Middle frontal gyrus (tissue), 1 donor: ENCODE measurements at regions not wholly inside any gene's neighbourhood (a gene's known extent, or its start where the extent isn't known, plus 50 kb on each side); places are given as distances from the start of the nearest gene placed in this dataset.

Source experiments
- DNase-seq: peaks from one replicate; pipeline ENCODE4 v3.0.0-alpha.2; 2015; ENCODE audit warnings: low spot score; ENCODE audit errors: extremely low spot score

DNA sequence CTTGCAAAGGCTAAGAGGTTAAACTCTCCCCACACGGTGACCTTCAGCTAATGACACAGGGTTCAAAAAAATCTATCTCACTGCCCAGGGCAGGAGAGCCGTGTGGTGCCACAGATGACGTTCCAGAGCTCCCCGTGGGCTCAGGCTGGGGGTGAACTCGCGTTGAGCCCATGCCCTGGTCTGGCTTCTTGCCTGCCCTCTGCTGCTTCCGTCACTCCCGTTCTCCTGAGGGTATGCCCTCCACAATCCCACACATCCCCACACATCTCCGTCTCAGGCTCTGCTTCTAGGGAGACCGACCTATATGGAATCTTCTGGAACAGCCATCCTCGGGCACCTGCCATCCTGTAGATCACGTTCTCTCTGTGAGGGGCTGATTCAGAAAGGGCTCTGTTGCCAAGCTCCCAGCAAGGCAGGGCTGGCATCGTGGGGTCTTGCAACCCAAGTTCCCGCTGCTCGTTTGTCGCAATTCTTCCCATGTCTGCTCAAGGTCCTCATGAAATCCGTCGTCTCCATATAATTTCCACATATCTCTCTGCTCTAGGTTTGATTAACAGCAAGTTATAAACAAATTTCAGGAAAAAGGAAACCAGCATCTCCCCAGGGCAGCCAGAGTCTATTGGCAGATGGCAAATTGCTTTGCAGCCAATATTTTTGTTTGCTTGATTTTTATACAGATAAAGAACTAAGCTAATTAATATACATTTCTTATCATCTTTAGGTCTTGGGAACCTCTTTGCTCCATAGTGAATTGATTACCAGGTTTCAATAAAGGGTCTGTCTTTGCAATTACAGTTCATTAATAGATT lies 278.2 kb downstream of the PTPRU start:
- DNase-seq, result no peak

DNA sequence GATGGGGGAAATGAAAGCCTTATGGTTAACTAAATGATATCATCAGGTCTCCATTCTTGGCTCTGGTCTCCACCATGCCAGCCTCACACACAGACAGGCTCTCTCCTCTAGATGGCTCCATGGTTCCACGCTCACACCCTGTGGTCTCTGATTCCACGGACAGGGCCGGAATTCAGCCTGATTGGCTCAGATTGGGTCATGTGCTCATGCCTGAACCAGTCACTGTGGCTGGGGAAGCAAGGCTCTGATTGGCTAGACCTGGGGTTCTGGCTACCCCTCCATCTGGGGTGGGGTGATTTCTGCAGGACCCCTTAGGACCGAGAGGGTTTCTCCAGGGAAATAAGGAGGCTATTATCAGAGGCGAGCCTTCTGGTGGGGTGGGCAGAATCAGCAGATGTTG lies 277.0 kb downstream of the PTPRU start:
- DNase-seq, result no peak

DNA sequence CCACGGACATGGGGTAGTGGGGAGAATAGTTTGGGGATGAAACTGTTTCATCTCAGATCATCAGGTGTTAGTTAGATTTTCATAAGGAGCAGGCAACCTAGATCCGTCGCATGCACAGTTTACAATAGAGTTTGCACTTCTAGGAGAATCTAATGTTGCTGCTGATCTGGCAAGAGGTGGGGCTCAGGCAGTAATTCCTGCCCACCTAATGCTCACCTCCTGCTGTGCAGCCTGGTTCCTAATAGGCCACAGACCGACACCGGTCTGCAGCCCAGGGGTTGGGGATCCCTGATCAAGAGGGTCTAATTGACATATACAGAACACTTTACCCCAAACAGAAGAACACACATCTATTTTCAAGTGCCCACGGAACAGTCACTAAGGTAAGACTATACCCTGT lies 275.1 kb downstream of the PTPRU start:
- DNase-seq, result no peak

DNA sequence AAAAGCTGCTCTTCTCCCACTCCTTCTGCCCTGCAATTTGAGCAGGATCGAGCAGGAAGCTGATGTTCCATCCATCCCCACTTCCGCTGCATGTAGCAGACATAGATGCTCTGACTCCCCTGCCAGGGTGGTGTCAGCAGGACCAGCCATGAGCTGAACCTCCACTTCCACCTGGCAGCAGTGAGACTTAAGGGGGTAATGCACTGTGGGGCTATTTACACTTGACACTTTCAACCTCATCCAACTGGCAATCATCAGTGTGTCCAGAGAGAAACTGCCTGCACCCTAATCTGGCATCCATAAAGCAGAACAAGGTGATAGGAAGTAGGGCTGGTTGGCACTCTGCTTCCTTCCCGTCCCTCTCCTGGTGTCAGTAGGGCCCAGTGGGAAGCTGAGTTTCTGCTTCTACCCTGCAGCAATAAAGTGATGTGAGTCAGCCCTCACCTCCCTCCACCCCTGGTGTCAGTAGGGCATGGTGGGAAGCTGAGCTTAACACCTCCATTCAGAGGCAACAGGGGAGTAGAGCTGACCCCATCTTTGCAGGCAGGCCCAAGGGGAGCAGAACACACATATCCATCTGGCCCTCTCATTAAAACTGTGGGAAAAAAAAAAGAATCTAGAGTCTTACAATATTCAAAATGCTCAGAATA lies 272.3 kb downstream of the PTPRU start:
- no peak for DNase-seq

DNA sequence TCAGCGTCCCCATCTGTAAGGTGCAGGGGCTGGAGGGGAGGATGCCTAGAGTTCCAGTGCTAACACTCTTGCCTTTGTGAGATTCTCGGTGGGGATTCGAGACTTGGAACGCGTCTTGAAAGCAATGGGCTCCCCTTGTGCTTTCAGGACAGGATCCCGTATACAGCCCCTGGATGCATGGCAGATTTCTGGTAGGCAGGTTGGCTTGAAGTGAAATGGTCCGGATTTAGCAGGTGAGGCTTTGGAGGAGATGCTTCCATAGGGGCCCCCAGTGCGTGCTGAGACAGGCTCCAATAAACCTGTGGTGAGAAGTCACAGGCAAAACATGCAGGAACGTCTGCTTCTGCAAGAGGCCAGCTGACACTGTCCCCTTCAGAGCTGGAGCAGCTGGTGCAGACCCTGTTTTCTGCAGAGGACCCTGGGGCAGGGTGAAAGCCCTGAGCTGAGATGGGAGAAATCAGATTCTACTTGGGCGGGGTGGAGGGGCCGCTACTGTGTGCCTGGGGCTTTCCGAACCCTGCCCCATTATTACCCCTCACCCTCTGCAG lies 270.4 kb downstream of the PTPRU start:
- DNase-seq, result no peak

DNA sequence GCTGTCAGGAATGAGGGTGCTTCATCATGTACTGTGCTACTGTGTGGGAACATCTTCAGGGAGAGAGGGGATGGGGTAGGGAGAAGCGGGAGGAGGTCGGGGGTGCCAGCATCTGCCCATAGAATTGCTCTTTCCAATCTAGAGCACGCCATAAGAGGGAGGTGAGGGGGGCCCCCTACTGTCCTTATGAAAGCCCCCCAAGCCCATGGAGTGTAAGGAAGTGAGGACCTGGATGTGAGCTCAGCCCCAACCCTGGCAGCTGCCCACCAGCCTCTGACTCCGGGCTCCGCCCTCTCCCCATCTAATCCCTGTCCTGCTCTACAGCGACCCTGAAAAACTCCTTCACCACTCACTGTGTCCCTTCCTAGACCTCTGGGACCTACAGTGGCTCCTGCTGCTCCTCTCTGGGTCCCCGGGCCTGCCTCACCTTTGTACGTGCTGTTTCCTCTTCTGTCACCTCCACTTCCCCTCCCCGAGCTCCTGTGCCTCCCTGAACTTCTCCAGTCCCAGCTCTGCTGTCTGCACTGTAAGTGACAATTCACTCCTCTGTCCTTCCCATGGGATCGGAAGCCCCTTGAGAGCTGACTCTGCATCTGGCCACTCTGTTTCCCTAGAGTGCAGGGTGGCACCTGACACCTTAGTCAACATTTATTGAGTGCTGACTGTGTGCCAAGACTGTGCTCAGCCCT lies 269.4 kb downstream of the PTPRU start:
- DNase-seq, result no peak

DNA sequence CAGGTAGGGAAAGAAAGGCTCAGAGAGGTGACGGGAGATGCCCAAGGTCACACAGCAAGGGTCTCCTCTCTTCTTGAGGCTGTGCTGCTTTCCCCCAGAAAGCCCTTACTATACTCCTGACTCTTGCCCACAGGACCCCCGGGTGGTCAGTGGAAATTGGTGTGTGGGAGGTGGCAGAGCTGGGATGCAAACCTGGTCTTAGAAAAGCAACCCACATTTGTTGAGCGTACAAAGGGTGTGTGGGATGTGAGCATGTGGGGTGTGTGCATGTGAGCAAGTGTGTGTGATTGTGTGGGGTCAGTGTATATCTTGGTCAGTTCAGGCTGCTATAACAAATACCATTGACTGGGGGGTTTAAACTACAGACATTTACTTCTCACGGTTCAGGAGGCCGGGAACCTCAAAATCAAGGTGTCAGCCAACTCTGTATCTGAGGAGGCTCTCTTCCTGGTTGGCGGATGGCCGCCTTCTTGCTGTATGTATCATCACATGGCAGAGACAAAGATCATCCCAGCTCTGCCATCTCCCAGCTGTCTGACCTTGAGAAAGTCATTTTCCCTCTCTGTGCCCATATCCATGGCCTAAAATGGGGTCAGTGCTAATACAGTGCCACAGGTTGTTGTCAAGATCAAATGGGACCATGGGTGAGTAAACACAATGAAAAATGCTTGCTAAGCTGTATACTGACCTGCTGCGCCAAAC lies 268.5 kb downstream of the PTPRU start:
- no peak for DNase-seq

DNA sequence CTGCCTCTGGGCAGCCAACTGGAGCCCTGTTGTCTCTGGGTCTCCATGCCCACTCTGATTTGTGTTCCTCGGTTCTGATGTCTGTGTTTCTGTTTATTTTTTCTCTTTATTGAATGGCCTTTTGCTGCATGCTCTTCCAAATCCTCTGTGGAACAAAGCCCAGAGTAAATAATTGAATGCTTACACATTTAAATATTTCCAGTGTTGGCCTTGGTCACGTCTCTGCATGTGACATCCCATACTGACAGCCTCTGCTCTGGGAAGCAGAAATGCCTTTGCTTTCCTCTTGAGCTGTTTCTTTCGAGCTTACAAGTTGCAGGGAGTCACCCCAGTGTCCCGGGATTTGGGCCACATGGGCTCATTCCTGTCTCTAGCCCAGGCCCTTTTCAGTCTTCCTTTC lies 267.9 kb downstream of the PTPRU start:
- DNase-seq, result no peak

DNA sequence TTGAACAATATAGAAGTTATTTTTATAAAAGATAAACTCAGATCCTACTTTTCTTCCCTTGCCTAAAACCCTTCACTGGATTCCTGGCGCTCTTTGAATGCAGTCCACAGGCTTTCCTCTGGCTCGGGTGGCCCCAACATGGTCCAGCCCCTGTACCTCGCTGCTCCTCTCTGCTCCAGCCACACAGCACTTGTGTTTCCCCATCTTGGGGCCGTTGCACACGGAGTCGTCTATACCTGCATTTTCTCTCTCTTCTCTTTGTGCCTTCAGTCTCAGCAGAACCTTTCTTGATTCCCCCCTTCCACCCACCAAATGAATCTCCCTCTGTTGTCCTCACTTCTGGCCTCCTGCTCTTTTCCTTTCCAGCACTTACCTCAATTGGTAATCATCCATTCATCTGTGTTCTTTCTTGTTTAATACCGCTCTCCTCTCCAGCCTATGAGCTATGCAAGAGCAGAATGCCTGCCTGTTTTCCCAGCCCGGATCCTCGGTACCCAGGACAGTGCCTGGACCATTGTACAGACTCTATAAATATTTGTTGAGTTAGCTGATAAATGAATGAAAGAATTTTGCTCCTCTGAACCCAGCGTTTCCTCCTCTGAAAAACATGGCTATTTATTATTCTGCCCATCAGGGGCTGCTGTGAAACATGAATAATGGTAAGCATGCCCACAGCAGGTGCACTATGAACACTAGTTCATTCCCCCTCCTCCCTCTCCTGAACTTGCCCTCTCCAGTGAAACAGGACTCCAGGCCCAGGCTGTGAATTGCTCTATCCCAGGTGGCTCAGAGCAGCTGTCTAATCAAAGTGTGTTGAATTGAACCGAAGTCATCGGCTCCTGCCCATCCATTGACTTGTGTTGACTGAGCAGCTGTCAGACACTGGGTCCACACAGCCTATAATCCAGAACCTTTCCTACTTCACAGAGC lies 266.9 kb downstream of the PTPRU start:
- DNase-seq, result no peak

DNA sequence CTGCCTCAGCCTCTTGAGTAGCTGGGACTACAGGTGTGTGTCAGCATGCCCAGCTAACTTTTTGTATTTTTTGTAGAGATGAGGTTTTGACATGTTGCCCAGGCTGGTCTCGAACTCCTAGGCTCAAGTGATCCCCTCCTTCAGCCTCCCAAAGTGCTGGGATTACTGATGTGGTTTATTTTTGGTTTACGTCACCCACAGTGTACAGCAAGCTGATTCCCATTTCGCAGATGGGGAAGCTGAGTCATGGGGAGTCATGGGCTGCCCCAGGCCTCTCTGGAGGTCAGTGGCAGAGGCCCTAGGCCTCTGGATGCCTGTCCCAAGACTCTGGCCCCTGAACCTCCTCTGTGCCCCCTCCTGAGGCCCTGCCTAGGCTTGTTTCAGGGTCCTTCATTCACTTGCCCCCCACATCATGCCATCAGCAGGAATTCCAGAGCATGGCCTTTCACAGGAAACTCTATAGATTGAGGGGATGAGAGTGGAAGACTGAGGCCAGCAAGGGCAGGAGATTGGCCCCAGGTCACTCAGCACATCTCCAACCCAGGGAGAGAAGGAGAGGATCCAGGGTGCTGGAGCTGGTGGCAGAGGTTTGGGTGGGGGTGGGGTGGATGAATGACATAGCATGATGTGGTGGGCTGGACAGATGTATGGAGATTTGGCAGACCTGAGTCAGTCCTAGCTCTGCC lies 266.0 kb downstream of the PTPRU start:
- no peak for DNase-seq

DNA sequence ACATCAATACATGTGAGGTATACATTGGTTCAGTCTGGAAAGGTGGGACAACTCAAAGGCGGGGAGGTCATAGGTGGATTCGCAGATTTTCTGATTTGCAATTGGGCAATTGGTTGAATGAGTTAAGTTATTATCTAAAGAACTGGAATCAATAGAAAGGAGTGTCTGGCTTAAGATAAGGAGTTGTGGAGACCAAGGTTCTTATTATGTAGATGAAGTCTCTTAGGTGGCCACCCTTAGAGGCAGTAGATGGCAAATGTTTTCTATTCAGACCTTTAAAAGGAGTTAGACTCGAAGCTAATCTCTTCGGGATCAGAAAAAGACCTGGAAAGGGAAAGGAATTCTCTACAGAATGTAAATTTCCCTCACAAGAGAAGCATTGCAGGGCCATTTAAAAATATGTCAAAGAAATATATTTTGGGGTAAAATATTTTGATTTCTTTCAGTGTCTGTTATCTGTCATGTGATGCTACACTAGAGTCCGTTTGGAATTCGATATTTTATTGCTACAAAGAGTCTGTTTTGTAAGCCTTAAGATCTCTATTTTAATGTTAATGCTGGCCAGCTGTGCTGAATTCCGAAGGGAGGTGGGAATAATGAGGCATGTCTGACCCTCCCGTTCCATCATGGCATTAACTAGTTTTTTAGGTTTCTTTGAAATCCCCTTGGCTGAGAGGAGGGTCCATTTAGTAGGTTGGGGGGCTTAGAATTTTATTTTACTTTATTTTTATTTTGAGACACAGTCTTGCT lies 265.1 kb downstream of the PTPRU start:
- no peak for DNase-seq

DNA sequence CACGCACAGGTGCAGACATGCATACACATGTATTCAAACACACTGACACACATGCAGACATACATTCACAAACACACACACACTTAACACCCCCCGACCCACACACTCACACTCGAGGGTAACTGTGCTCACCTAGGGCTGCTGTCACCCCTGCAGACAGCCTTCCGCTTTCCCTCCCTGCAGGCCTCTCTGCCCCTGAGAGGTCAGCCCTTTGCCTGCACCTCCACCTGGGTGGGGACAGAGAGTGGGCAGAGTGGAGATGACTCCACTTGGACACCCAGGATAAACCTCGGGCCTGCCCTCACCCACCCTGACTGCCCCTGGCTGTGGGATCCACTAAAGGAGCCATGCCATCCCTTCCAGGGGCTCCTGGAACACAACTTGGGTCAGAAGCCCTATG lies 264.3 kb downstream of the PTPRU start:
- no peak for DNase-seq

DNA sequence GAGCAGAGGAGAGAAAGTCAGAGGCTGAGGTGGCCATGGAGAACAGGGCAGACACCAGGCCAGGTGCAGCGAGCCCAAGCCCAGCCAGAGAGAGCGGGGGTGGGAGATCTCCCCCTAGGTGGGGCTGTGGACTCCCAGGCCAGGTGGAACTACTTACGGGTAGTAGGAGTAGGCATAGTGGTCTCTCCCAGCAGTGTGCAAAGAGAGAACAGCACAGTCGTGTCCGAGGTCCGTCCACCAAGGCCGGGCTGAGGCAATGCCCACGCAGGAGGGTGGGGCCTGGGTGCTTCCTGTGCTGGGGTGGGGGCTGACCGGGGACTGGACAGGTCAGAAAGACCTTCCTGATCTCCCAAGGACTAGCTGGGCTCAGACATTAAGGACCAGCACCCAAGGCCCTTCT lies 263.7 kb downstream of the PTPRU start:
- DNase-seq, result no peak

DNA sequence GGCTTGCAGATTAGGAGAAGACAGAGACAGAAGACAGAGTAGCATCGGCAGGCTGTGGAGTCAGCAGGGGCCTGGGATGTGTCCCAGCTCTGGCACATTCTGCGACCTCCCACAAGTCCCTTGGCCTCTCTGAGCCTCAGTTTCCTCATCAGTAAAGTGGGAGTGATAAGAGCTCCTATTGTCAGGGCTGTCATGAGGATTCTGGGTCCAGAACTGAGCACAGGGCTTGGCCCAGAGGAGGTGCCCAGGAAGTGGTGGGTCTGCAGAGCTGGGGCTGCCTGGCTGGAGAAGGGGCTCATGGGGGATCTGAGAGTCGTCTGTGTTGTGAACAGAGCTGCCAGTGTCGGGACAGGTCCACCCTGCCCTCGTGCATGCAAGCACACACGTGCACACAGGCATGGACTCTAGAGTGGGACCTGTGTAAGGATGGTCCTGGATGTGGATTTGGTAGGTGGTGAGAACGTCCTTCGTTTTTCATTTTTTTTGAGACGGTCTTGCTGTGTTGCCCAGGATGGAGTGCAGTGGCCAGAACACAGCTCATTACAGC lies 262.9 kb downstream of the PTPRU start:
- DNase-seq, result no peak

DNA sequence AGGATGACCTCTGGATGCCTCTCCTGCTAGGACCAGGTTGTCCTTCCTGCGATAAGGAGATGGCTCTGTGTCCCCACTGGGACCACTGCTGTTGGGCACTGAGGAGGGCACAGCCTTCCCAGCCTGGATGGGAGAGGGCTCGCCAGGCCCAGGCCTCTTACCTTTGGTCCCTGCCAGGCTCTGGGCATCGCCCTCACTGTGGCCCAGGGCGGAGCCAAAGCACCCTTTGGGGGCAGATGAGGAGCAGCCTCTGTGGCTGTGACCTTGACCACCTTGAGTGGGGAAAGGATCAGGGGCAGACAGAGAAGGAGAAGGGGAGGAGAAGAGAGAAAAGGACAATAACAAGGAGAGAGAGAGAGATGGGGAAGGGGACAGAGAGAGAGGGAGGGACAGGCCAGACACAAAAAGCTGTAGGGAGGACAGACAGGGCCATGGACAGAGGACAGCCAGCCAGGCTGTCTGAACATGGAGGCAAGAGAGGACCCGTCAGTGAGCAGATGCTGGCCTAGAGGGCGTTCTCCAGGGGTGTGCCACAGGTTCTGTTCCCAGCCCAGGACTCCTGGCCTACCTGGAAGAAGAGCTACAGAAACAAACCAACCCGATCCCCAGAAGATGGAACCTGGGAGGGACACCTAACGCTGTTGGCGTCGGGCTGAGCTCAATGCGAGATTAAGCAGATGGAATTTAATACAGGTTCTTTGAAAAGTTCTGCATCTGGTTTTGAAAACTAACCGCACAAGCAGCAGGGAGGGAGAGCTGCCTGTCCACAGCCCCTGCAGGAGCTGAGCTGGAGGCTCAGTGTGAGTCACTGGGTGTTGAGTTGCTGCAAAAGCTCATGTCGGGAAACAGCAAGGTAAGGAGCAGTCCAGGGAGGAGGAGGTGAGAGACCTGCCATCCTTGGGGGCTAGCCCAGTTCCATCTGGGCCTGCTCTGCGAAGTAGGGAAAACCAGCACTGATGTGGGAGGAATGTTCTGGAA lies 262.1 kb downstream of the PTPRU start:
- DNase-seq, result no peak

DNA sequence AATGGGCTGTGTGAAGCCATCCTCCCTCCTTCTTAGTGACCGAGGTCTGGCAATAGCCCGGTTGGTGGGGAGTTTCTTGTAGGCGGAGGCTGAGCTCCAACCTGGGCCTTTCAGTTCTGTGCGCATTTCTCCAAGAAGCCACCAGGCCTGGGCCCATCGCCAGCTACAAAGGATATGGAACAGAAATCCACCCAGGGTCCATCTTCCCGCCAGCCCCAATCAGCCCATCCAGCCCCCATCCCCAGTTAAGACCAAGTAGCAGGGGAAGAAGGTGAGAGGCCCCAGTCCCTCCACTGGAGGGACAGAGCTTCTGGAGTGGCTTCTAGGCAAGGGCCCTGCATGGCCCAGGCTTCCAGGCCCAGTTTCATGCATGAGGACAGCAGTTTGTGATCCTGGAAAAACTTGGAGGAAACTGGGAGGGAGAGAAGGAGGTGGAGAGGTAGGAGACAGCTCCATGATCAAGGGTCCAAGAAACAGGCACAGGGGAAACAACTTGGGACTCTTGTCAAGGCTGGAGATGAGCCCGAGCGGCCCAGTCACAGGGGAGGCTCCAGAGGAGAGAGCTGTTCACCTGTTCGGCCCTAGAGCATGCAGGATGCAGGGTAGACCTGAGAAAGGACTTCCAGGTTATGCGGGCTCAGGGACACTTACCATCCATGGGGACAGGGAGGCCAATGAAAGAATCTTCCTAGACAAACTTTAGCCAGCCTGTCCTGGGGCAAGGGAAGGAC lies 261.2 kb downstream of the PTPRU start:
- no peak for DNase-seq

DNA sequence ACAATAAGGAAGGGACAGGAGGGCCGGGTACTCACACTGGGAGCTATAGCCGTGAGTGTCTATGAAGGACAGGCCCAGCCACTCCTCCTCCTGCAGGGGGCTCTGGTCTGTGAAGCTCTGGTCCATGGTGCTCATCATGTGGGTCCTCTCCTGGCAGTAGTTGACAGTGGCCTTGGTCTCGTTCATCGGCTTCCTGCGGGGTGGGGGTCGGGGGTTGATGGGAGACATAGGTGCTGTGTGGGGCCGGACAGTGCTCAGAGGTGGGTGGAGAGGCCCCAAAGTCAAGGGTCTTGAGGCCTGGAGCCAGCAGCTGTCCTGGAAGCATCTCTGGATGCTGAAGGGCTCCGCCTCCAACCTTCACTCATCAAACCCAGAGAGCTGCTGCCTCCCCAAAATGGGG lies 260.4 kb downstream of the PTPRU start:
- DNase-seq, result no peak
